GM13976 (cell line): ENCODE measurements at regions not wholly inside any gene's neighbourhood (a gene's known extent, or its start where the extent isn't known, plus 50 kb on each side); places are given as distances from the start of the nearest gene placed in this dataset.

Experiments used
- DNase-seq: peaks from one replicate; pipeline ENCODE4 v3.0.0; 2012; ENCODE audit warnings: low spot score
- in situ Hi-C: fragments of 300-500 bp; cut with MboI; formaldehyde crosslinking; loops from one replicate; pipeline ENCODE4 v1.12.0; 2022; ENCODE audit warnings: low sequenced_read_pairs, mixed read lengths, inconsistent platforms; ENCODE audit not compliant: unreplicated experiment
- TF ChIP-seq, protein P1 (sequence below): IDR thresholded peaks from 2 replicates; pipeline ENCODE4 v1.5.1; 2012; ENCODE audit warnings: borderline replicate concordance, mild to moderate bottlenecking; ENCODE audit not compliant: insufficient read depth; ENCODE audit errors: extremely low read depth, missing control alignments, control extremely low read depth

DNA sequence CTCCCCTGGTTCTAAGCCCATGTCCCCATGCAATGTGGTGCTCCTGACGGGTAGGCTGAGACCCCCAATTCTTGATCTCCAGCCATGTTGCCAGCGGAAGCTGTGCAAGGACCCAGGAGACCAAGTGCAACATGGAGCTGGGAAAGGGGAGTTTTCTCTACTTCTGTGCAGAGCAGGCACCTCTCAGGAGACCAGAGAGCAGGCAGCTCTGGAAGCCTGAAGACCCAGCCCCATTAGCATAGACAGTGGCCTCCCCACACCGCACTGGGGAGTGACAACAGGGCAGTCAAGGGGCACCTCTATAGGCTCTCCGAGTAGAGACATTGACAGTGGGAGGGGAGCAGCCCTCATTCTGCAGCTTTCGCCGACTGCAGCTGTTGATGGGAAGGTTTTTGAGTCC is 410.2 kb downstream of the MATN1 start:
- in situ Hi-C loops = no loop called here
- TF ChIP-seq, protein P1, sequence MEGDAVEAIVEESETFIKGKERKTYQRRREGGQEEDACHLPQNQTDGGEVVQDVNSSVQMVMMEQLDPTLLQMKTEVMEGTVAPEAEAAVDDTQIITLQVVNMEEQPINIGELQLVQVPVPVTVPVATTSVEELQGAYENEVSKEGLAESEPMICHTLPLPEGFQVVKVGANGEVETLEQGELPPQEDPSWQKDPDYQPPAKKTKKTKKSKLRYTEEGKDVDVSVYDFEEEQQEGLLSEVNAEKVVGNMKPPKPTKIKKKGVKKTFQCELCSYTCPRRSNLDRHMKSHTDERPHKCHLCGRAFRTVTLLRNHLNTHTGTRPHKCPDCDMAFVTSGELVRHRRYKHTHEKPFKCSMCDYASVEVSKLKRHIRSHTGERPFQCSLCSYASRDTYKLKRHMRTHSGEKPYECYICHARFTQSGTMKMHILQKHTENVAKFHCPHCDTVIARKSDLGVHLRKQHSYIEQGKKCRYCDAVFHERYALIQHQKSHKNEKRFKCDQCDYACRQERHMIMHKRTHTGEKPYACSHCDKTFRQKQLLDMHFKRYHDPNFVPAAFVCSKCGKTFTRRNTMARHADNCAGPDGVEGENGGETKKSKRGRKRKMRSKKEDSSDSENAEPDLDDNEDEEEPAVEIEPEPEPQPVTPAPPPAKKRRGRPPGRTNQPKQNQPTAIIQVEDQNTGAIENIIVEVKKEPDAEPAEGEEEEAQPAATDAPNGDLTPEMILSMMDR = no peak
- DNase-seq = no peak

DNA sequence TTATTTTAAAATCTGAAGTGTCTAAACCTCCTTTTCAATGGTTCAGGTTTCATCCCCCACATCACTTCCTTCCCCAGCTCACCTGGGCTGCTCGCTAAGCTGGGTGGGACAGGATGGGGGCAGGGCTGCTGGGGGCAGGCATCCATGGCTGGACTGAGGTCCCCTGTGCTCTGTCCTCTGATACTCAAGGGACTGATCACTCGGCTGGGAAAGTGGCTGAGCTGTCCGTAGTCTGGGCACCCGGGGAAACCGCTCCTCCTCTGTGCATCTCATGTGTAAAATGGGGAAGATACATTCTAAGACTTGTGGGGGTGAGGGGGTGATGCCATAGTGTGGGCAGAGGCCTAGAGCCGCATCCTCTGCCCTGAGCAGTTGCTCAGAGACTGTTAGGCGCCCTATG is 411.2 kb downstream of the MATN1 start:
- TF ChIP-seq, protein P1 = no peak
- in situ Hi-C loops = no loop called here
- DNase-seq = no peak

DNA sequence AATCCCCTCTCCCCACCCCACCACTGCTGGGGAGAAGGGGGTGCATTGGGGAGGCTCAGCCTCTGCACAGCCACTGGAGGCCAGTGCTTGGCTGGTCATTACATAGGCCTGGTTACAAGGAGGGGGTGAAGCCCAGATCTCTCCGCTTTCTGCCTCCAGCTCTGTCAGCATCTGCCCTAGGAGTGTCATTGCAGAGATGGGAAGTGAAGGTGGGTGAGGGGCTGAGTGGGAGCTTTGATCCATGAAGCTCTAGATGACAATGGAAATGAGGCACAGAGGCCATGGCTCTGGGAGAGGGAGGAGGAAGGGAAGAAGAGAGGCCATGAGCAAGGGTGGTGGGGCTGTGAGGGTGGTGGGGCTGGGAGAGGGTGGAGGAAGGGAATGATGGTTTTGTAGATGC is 411.6 kb downstream of the MATN1 start:
- in situ Hi-C loops = no loop called here
- no peak for DNase-seq
- TF ChIP-seq, protein P1 = no peak

GRCh38 chr1:30310966-30311742 is 412.2 kb downstream of the MATN1 start:
- TF ChIP-seq, protein P1 = no peak
- no peak for DNase-seq
- in situ Hi-C loops = no loop called here

- in situ Hi-C loops = no loop called here
Measured at GRCh38 chr1:30307182-30307581, 416.2 kb downstream of the MATN1 start.

DNA sequence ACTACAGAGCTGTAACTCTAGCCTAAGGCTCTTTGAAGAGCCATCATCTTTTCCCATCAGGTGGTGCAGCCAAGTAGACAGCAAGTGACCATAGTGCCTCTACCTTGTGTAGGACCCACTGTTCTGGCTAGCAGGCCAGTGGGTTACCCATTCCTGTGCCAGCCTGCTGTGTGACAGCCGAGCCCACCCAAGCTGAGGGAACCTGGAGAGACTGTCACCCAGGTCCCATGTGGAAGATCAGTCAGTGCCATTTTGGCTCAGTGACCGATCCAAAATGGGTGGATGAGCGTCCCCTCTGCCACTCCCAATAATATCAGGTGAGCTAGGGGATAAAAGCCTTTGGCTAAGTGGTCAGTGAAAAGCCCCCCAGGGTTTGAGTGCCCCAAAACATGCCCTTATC is 417.9 kb downstream of the MATN1 start:
- in situ Hi-C loops = no loop called here
- TF ChIP-seq, protein P1 = no peak
- no peak for DNase-seq

More at GRCh38 chr1:30307182-30307581, 416.2 kb downstream of the MATN1 start:
- TF ChIP-seq, protein P1 = no peak
- no peak for DNase-seq
